Liver (tissue), 8 donors: ENCODE measurements at regions not wholly inside any gene's neighbourhood (a gene's known extent, or its start where the extent isn't known, plus 50 kb on each side); places are given as distances from the start of the nearest gene placed in this dataset.

Experiments
- DNase-seq: peaks from one replicate; pipeline ENCODE4 v3.0.0-alpha.2; 2017; ENCODE audit warnings: low spot score
- H3K27ac ChIP-seq, 2 donors: one replicate each; pipeline ENCODE4 v1.7.0; 2013; ENCODE audit warnings: inconsistent platforms in 2 of 2, low read length in 2 of 2, control low read depth in 1 of 2, low read depth in 1 of 2, mild to moderate bottlenecking in 1 of 2
- H3K27me3 ChIP-seq, 4 donors: one replicate each; pipeline versions ENCODE4 v1.6.1 to v1.7.0; 2013; ENCODE audit warnings: low read length in 3 of 4, inconsistent platforms in 1 of 4, mild to moderate bottlenecking in 1 of 4, moderate library complexity in 1 of 4; ENCODE audit not compliant: control insufficient read depth in 4 of 4, insufficient read depth in 4 of 4
- H3K36me3 ChIP-seq, 4 donors: one replicate each; pipeline versions ENCODE4 v1.6.1 to v1.7.0; 2013; ENCODE audit warnings: low read length in 3 of 4, mild to moderate bottlenecking in 3 of 4, low read depth in 1 of 4, moderate library complexity in 1 of 4; ENCODE audit not compliant: control insufficient read depth in 4 of 4, insufficient read depth in 3 of 4
- H3K4me1 ChIP-seq, 4 donors: one replicate each; pipeline versions ENCODE4 v1.6.1 to v1.7.0; 2013; ENCODE audit warnings: low read length in 3 of 4, mild to moderate bottlenecking in 3 of 4, moderate library complexity in 1 of 4; ENCODE audit not compliant: control insufficient read depth in 4 of 4, insufficient read depth in 4 of 4
- H3K4me3 ChIP-seq, 3 donors: one replicate each; pipeline versions ENCODE4 v1.6.1 to v1.7.0; 2013; ENCODE audit warnings: low read length in 3 of 3, control low read depth in 1 of 3, low read depth in 1 of 3, mild to moderate bottlenecking in 1 of 3
- H3K9ac ChIP-seq, 2 donors: one replicate each; pipeline ENCODE4 v1.7.0; 2013; ENCODE audit warnings: low read length in 2 of 2, mild to moderate bottlenecking in 2 of 2, moderate library complexity in 2 of 2, control low read depth in 1 of 2, low read depth in 1 of 2
- H3K9me3 ChIP-seq, 4 donors: one replicate each; pipeline versions ENCODE4 v1.6.1 to v1.7.0; 2013; ENCODE audit warnings: low read length in 3 of 4; ENCODE audit not compliant: control insufficient read depth in 4 of 4
- CTCF ChIP-seq: fragments of 150-350 bp; IDR thresholded peaks from 2 replicates; pipeline ENCODE4 v1.5.1; 2017; ENCODE audit warnings: improper control_type of control experiment, low read depth, low read length; ENCODE audit not compliant: missing input control
- FOXA1 ChIP-seq: IDR thresholded peaks from 2 replicates; pipeline ENCODE4 v1.6.1; 2016; ENCODE audit warnings: antibody characterized with exemption
- FOXA2 ChIP-seq: IDR thresholded peaks from 2 replicates; pipeline ENCODE4 v1.6.1; 2016; ENCODE audit warnings: antibody characterized with exemption
- GABPA ChIP-seq, 2 donors: IDR thresholded peaks in 1 of 2; conservative IDR thresholded peaks in 1 of 2; 2 replicates each; pipeline ENCODE4 v1.6.1; 2016; ENCODE audit warnings: antibody characterized with exemption in 2 of 2, mild to moderate bottlenecking in 1 of 2, moderate library complexity in 1 of 2
- HNF4G ChIP-seq: IDR thresholded peaks from 2 replicates; pipeline ENCODE4 v1.6.1; 2016; ENCODE audit warnings: antibody characterized with exemption
- MAX ChIP-seq: IDR thresholded peaks from 2 replicates; pipeline ENCODE4 v1.6.1; 2016; ENCODE audit warnings: antibody characterized with exemption
- NR2F2 ChIP-seq: IDR thresholded peaks from 2 replicates; pipeline ENCODE4 v1.6.1; 2016; ENCODE audit warnings: antibody characterized with exemption
- RAD21 ChIP-seq, 2 donors: IDR thresholded peaks; 2 replicates each; pipeline ENCODE4 v1.6.1; 2016; ENCODE audit warnings: antibody characterized with exemption in 2 of 2, mild to moderate bottlenecking in 2 of 2
- RXRA ChIP-seq, 2 donors: IDR thresholded peaks; 2 replicates each; pipeline ENCODE4 v1.6.1; 2017 to 2018; ENCODE audit warnings: antibody characterized with exemption in 2 of 2, mild to moderate bottlenecking in 1 of 2
- SP1 ChIP-seq: IDR thresholded peaks from 2 replicates; pipeline ENCODE4 v1.6.1; 2018; ENCODE audit warnings: antibody characterized with exemption, mild to moderate bottlenecking
- TAF1 ChIP-seq: conservative IDR thresholded peaks from 2 replicates; pipeline ENCODE4 v1.6.1; 2016; ENCODE audit warnings: antibody characterized with exemption, mild to moderate bottlenecking
- YY1 ChIP-seq: IDR thresholded peaks from 2 replicates; pipeline ENCODE4 v1.6.1; 2016; ENCODE audit warnings: antibody characterized with exemption, mild to moderate bottlenecking
- WGBS: extraction: QIAGEN DNeasy Blood & Tissue Kit; methylation state at CpG from one replicate; pipeline ENCODE4 v1.1.7; 2013; 5-methylcytosine and 5-hydroxymethylcytosine counted together
- TF ChIP-seq, protein P1 (sequence below): IDR thresholded peaks from 2 replicates; pipeline ENCODE4 v1.6.1; 2016; ENCODE audit warnings: antibody characterized with exemption, mild to moderate bottlenecking
- TF ChIP-seq, protein P2 (sequence below): IDR thresholded peaks from 2 replicates; pipeline ENCODE4 v1.6.1; 2016; ENCODE audit warnings: antibody characterized with exemption
- donor health status: healthy.
- donor health status: healthy.
- donor health status: healthy.
- donor health status: healthy.
- donor health status: healthy.

GRCh38 chr15:87167055-87167454 is 1087.4 kb downstream of the AGBL1 start (continued):
- TF ChIP-seq, protein P1, sequence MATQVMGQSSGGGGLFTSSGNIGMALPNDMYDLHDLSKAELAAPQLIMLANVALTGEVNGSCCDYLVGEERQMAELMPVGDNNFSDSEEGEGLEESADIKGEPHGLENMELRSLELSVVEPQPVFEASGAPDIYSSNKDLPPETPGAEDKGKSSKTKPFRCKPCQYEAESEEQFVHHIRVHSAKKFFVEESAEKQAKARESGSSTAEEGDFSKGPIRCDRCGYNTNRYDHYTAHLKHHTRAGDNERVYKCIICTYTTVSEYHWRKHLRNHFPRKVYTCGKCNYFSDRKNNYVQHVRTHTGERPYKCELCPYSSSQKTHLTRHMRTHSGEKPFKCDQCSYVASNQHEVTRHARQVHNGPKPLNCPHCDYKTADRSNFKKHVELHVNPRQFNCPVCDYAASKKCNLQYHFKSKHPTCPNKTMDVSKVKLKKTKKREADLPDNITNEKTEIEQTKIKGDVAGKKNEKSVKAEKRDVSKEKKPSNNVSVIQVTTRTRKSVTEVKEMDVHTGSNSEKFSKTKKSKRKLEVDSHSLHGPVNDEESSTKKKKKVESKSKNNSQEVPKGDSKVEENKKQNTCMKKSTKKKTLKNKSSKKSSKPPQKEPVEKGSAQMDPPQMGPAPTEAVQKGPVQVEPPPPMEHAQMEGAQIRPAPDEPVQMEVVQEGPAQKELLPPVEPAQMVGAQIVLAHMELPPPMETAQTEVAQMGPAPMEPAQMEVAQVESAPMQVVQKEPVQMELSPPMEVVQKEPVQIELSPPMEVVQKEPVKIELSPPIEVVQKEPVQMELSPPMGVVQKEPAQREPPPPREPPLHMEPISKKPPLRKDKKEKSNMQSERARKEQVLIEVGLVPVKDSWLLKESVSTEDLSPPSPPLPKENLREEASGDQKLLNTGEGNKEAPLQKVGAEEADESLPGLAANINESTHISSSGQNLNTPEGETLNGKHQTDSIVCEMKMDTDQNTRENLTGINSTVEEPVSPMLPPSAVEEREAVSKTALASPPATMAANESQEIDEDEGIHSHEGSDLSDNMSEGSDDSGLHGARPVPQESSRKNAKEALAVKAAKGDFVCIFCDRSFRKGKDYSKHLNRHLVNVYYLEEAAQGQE = no peak
- TF ChIP-seq TAF1 (no peak), SP1 (no peak)
- TF ChIP-seq, protein P2, sequence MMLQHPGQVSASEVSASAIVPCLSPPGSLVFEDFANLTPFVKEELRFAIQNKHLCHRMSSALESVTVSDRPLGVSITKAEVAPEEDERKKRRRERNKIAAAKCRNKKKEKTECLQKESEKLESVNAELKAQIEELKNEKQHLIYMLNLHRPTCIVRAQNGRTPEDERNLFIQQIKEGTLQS = no peak

DNA sequence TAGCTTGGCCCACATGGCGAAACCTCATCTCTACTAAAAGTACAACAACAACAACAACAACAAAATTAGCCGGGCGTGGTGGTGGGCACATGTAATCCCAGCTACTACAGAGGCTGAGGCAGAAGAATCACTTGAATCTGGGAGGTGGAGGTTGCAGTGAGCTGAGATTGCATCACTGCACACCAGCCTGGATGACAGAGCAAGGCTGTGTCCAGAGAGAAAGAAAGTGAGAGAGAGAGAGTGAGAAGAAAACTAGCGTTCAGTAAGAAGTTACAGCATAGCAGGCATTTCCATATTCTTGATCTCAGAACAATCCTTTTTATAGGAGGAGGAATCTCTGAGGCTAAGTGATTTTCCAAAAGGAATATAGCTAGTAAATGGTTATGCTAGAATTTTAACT is 1076.1 kb downstream of the AGBL1 start:
- H3K9ac ChIP-seq = no peak overlapping the region
- 69% methylated on average over 4 of the region's 4 CpGs for WGBS
- no peaks in the 10 kb centered on the region for H3K9me3 ChIP-seq
- DNase-seq = no peak
- no peaks in the 10 kb centered on the region for H3K36me3 ChIP-seq
- TF ChIP-seq MAX = no peak
- no peak overlapping the region for H3K4me3 ChIP-seq
- H3K27ac ChIP-seq = no peak overlapping the region
- H3K27me3 ChIP-seq = no peaks in the 10 kb centered on the region
- peaks cover 0 to 2% (median 0%) of the 10 kb centered on the region in 4 donors for H3K4me1 ChIP-seq

GRCh38 chr15:87154761-87155160 is 1075.1 kb downstream of the AGBL1 start:
- H3K4me1 ChIP-seq = peaks cover 0 to 2% (median 0%) of the 10 kb centered on the region in 4 donors
- no peak for DNase-seq
- H3K9me3 ChIP-seq = no peaks in the 10 kb centered on the region
- no peaks in the 10 kb centered on the region for H3K27me3 ChIP-seq
- H3K4me3 ChIP-seq = no peak overlapping the region
- no peak overlapping the region for H3K9ac ChIP-seq
- TF ChIP-seq NR2F2 (no peak), SP1 (no peak), RXRA (IDR thresholded peaks at IDR 0.05) (no peak)
- H3K36me3 ChIP-seq = no peaks in the 10 kb centered on the region
- H3K27ac ChIP-seq = no peak overlapping the region

- Histone ChIP-seq H3K27ac (no peak overlapping the region), H3K27me3 (no peaks in the 10 kb centered on the region), H3K9ac (no peak overlapping the region), H3K4me1 (no peaks in the 10 kb centered on the region), H3K36me3 (no peaks in the 10 kb centered on the region), H3K4me3 (no peak overlapping the region), H3K9me3 (no peaks in the 10 kb centered on the region)
- WGBS = 61% methylated on average over 2 of the region's 2 CpGs
- DNase-seq = no peak
- TF ChIP-seq NR2F2 = no peak
- no peak for TF ChIP-seq CTCF
- TF ChIP-seq FOXA2 = no peak
- no peak for TF ChIP-seq FOXA1
- no peak for TF ChIP-seq YY1
- TF ChIP-seq GABPA (IDR thresholded peaks at IDR 0.05 in 1 of 2, conservative IDR thresholded peaks at IDR 0.05 in 1 of 2) = no peak
- TF ChIP-seq, protein P1 = no peak
- TF ChIP-seq, protein P2 = no peak
- TF ChIP-seq RXRA (IDR thresholded peaks at IDR 0.05) = no peak
- no peak for TF ChIP-seq HNF4G
- TF ChIP-seq RAD21 (IDR thresholded peaks at IDR 0.05) = no peak
- no peak for TF ChIP-seq MAX
- TF ChIP-seq SP1 = no peak
These were observed 1071.6 kb downstream of the AGBL1 start for GRCh38 chr15:87151202-87151748.
